ENCODE measurements at regions not wholly inside any gene's neighbourhood (a gene's known extent, or its start where the extent isn't known, plus 50 kb on each side); places are given as distances from the start of the nearest gene placed in this dataset.
A peak's percentile ranks its signal among the peaks of the same experiment; 100 is the strongest.

GRCh38 chr3:27623085-27623753 lies 98.9 kb downstream of the EOMES start:
- Histone ChIP-seq H3K4me1 (ENCODE audit: insufficient read depth) (no peaks in the 10 kb centered on the region), H3K79me2 (no peaks in the 10 kb centered on the region), H4K20me1 (ENCODE audit: insufficient read depth, poor library complexity, severe bottlenecking) (no peaks in the 10 kb centered on the region), H3K9me2 (replicated peaks; ENCODE audit: insufficient read depth) (no peaks in the 10 kb centered on the region), H3K36me3 (replicated peaks; ENCODE audit: insufficient read depth, low read depth) (no peaks in the 10 kb centered on the region), H3K4me3 (no peak overlapping the region), H3K27me3 (no peaks in the 10 kb centered on the region), H2AFZ (peak overlapping the region; percentile 15), H3K27ac (peak overlapping the region; percentile 69), H3K4me2 (no peak overlapping the region), H3K9me3 (ENCODE audit: low read depth) (no peaks in the 10 kb centered on the region)
- TF ChIP-seq CTCF (IDR thresholded peaks at IDR 0.05; ENCODE audit: poor library complexity) (no peak), EZH2 (IDR thresholded peaks at IDR 0.05; ENCODE audit: borderline replicate concordance) (no peak), EZH2phosphoT487 (IDR thresholded peaks at IDR 0.05; ENCODE audit: low read depth, severe bottlenecking, unreplicated experiment) (no peak)
- DNase-seq (ENCODE audit: low spot score) = peak; percentile 19
- 44% methylated on average over 4 of the region's 4 CpGs for WGBS (ENCODE audit: low lambda C conversion rate, missing lambda C conversion rate)

GRCh38 chr3:27617552-27617951 lies 104.6 kb downstream of the EOMES start:
- no peak overlapping the region for H3K27ac ChIP-seq
- TF ChIP-seq EZH2 (IDR thresholded peaks at IDR 0.05; ENCODE audit: borderline replicate concordance) (no peak), EZH2phosphoT487 (IDR thresholded peaks at IDR 0.05; ENCODE audit: low read depth, severe bottlenecking, unreplicated experiment) (no peak), CTCF (IDR thresholded peaks at IDR 0.05; ENCODE audit: poor library complexity) (no peak)
- no peaks in the 10 kb centered on the region for H3K9me3 ChIP-seq (ENCODE audit: low read depth)
- DNase-seq (ENCODE audit: low spot score) = no peak
- H3K4me3 ChIP-seq = no peak overlapping the region
- 92% methylated on average over 5 of the region's 5 CpGs for WGBS (ENCODE audit: low lambda C conversion rate, missing lambda C conversion rate)
- H3K27me3 ChIP-seq = no peaks in the 10 kb centered on the region
- no peaks in the 10 kb centered on the region for H3K4me1 ChIP-seq (ENCODE audit: insufficient read depth)
- H3K9me2 ChIP-seq (replicated peaks; ENCODE audit: insufficient read depth) = no peaks in the 10 kb centered on the region
- H4K20me1 ChIP-seq (ENCODE audit: insufficient read depth, poor library complexity, severe bottlenecking) = no peaks in the 10 kb centered on the region
- no peaks in the 10 kb centered on the region for H3K36me3 ChIP-seq (replicated peaks; ENCODE audit: insufficient read depth, low read depth)
- no peak overlapping the region for H3K4me2 ChIP-seq
- H2AFZ ChIP-seq = no peak overlapping the region
- no peaks in the 10 kb centered on the region for H3K79me2 ChIP-seq

- no peak for DNase-seq (ENCODE audit: low spot score)
- Histone ChIP-seq H3K9me3 (ENCODE audit: low read depth) (no peaks in the 10 kb centered on the region), H3K4me1 (ENCODE audit: insufficient read depth) (peaks cover 5% of the 10 kb centered on the region), H3K4me3 (no peak overlapping the region), H3K9me2 (replicated peaks; ENCODE audit: insufficient read depth) (no peaks in the 10 kb centered on the region), H2AFZ (no peak overlapping the region), H3K27me3 (no peaks in the 10 kb centered on the region), H3K27ac (no peak overlapping the region), H3K79me2 (no peaks in the 10 kb centered on the region), H4K20me1 (ENCODE audit: insufficient read depth, poor library complexity, severe bottlenecking) (no peaks in the 10 kb centered on the region), H3K4me2 (no peak overlapping the region), H3K36me3 (replicated peaks; ENCODE audit: insufficient read depth, low read depth) (no peaks in the 10 kb centered on the region)
- 73% methylated on average over 4 of the region's 4 CpGs for WGBS (ENCODE audit: low lambda C conversion rate, missing lambda C conversion rate)
- TF ChIP-seq EZH2 (IDR thresholded peaks at IDR 0.05; ENCODE audit: borderline replicate concordance) = no peak
- no peak for TF ChIP-seq CTCF (IDR thresholded peaks at IDR 0.05; ENCODE audit: poor library complexity)
- no peak for TF ChIP-seq EZH2phosphoT487 (IDR thresholded peaks at IDR 0.05; ENCODE audit: low read depth, severe bottlenecking, unreplicated experiment)
Measured at GRCh38 chr3:27616031-27616430, 106.1 kb downstream of the EOMES start.

Data from hepatocyte (in vitro differentiated cells).